Activated CD4-positive, alpha-beta T cell treated with anti-CD3 and anti-CD28 coated beads, Interleukin-2, Interleukin-6, amounts not matched to agents 100 ng/mL and 50 ng/mL, durations not matched to agents 16 hours and 8 hours (primary cell): ENCODE measurements at regions not wholly inside any gene's neighbourhood (a gene's known extent, or its start where the extent isn't known, plus 50 kb on each side); places are given as distances from the start of the nearest gene placed in this dataset.
"Not testable (repeated sequence)": the region's sequence is repeated elsewhere in the genome, so short reads cannot be mapped to it uniquely, and the experiment has no call there.

Experiments used
- DNase-seq: peaks from one replicate; pipeline ENCODE4 v3.0.0-alpha.2; 2020

DNA sequence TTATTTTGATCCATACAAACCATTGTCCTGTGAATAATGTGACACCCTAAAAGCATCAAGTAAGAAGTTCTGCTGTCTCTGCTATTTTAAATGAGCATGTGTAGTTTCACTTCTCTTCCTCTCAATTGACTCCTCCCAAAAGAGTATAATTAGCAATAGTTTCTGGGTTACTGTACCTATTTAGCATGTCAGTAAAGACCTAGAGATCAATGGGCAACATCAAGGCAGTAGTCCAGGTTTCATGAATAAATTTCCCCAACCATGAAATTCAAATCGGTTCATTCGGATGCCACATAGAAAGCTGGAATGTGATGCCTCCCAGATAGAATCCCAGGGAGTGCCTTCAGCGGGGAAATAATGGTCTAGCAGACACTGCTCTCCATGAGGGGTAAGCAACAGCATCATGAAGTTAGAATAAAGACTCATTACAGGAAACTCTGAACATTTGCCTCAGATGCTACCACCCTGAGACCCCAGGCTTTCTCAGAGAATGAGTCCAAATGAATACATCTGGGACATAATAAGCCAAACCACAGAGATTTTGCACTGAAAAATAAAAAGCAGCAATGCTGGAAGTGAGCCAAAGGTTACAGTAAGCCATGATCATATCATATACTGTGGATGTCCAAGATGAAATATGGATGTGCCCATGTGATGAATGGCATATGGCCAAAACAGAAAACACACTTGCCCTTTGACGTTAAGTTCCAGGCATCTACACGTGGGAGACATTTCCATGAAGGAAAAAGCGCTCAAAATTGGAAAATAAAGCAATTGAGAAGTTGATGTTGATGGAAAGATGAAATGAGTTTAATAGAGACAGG is 1107.0 kb upstream of the SEMA6A start:
- no peak for DNase-seq

DNA sequence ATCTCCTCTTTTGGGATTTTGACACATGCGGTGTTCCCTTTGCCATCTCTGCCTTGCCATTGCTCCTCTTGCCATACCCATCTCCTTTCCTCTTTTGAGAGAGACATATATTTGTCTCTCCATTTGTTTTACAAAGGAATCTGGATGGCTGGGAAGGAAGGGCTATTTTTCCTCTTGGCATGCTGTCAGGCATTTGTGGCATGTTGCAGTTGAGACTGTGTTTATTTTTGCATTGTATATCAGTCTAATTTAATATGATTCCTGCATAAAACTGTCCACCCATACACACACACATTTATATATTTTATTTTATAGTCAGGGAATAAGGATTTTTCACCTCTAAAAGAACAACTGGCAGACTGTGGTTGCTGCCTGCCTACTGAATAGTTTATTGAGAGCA is 1105.8 kb upstream of the SEMA6A start:
- DNase-seq = no peak

- no peak for DNase-seq
Measured at GRCh38 chr5:117679046-117679445, 1104.4 kb upstream of the SEMA6A start.

GRCh38 chr5:117675646-117676045 is 1101.0 kb upstream of the SEMA6A start:
- DNase-seq = no peak

DNA sequence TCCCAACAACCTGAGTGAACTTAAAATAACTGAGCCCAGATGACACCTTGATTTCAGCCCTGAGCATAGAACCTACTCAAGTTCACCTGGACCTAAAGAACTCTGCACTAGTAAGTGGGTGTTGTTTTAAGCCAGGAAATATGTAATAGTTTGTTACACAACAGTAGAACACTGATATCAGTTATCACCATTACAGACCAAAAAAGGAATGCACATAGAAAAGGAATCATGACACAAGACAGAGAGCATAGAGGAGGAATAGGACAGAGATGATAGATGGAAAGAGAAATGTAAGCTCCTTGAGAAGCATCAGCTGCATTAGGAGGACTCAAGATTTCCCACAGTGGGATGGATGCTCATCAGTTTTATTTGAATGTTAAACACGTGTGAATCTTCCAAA is 1096.9 kb upstream of the SEMA6A start:
- DNase-seq = no peak

DNA sequence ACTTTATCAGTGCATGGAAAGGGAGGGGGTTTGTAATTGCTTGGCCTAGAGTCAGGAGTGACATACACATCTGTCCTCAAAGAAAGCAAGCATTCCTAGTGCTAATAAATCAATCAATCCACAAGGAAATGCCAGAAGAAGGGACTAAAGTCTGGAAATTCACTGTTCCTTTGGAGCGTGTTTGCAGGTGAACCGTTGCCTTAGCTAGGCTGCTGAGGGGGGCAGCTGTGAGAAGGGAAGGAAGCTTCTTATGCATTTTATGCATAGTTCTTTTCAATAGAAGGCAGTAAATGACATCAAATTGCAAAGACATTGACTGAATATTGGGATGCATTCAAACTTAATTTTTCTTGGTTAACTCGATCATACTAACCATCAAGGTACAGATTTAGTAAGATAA is 1092.5 kb upstream of the SEMA6A start:
- DNase-seq = no peak

- no peak for DNase-seq
Measured at GRCh38 chr5:117665121-117665520, 1090.5 kb upstream of the SEMA6A start.

GRCh38 chr5:117662361-117662760 is 1087.7 kb upstream of the SEMA6A start:
- no peak for DNase-seq

DNA sequence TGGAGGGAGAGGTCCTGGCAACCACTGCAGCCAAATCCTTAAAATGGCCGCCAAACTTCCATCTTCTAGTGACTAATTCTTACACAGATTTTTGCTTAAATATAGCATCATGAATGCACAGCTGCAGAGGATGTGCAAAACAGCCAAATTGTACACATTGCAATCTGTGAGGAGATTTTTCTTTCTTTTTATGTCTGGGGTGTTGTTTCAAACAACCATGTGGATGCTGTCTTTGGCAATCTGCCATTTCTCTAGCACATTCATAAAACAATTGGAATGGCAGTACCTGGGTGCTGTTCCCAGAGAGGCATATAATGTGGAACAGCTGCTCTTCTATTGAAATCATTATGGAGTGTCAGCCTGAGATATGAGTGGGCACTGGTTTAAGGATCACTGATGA is 1082.9 kb upstream of the SEMA6A start:
- DNase-seq = no peak

GRCh38 chr5:117652958-117653280 is 1078.3 kb upstream of the SEMA6A start:
- no peak for DNase-seq

DNA sequence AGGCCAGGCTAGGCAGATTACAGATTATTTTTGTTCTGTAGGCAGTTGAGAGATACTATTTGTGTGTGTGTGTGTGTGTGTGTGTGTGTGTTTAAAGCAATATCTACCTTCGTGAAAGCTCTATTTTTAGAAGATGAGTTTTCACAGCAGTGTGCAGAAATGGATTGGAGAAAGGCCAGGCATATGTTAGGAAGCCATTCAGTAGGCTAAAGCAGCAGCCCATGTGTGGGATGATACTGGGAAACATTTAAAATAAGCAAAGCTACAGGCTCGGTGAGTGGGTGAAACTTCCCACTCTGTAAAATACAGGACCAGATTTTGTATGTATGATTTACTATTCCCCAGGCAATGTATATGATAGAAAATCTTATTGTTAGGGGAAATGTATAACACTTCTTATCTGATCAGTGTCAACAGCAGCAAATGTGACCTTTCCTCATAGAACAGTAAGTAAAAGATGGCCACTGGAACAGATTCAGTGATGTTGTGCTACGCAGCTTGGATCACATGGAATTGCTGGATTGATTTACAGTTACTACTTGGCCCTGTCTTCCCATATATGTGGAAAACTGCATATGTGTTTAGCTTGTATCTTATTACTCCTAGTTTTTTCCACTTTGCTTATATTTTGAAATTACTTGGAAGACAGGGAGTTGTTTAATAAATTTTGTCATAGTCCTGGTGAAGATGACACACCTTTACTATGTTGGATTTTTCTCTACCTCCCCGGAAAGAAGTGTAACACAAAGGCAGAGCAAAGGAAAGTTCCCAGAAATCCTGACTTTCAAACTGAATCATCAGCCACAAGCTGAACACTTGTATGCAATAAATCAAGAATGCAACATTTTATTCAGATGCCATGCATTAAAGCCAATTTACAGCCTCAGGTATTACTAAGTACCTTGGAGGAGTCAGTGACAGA is 1077.7 kb upstream of the SEMA6A start:
- no peak for DNase-seq

GRCh38 chr5:117649821-117650220 is 1075.2 kb upstream of the SEMA6A start:
- no peak for DNase-seq

GRCh38 chr5:117645400-117645799 is 1070.8 kb upstream of the SEMA6A start:
- no peak for DNase-seq

GRCh38 chr5:117638581-117638980 is 1064.0 kb upstream of the SEMA6A start:
- no peak for DNase-seq

DNA sequence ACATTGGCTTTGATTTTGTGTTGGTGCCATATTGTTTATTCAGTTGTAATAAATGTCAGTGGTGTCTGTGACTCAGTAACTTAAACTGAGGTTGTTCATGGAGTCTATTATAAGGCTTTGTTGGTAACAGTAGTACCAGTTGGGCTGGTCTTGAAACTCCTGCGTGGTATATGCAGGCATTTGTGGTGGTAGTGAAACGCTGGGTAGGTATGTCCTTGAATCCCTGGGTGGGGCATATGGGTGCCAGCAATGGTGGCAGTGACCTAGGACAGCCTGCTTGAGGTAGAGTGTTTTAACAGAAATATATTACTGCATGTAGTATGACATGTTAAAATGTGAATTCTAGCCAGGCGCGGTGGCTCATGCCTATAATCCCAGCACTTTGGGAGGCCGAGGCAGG is 1058.5 kb upstream of the SEMA6A start:
- DNase-seq = no peak

DNA sequence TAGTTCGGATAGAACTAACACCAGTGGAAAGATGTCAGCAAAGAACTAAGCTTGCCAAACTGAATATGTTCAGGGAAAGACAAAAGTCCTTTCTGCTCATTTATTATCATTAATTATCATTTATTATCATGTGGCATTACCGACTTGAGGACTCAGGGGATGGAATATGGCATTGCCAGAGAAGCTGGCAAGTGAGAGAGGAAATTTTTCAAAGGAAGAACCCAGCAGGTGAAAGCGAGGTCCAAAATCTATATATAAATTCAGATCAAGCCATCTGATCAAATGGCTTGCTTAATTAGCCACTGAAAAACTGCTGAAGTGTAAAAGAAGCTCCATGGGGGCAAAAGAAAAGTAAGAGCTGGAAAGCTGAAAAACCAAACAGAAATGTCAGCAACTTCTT is 1049.6 kb upstream of the SEMA6A start:
- DNase-seq = no peak

GRCh38 chr5:117623042-117623805 is 1048.6 kb upstream of the SEMA6A start:
- no peak for DNase-seq

DNA sequence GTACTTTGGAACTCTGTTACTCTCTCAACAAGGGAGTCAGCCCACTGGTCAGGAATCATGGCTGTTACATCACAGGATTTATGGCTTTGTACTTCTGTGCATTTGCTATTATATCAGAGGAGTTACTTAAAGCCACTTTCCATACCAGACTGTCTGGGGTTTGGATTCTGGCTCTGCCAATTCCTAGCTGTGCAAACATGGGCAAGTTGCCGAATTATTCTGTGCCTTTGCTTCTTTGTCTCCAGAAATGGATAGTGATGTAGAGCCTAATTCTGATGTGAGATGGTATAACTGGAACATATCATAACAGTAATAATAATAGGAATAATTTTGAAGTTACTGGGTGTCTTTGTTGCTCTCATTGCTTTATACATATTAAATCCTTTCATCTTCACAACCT is 1047.3 kb upstream of the SEMA6A start:
- DNase-seq = no peak

DNA sequence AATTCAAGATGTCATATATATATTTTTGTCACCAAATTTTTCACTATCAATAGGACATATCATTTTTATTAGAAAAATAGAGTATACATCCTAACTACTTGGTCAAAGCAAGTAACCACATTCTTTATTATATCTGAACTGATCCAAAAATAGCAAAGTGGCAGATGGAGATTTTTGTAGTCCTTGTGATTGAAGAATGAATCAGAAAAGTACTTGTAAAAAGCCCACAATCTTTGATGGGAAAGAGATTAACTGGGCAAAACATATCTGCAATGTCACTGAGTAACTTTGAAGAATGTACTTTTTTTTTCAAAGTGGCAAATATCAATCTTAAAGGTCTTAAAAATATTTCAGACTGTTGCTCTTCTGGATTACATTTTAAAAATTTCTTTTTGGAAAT is 1040.6 kb upstream of the SEMA6A start:
- DNase-seq = no peak

- DNase-seq = no peak
Measured at GRCh38 chr5:117614408-117614807, 1039.8 kb upstream of the SEMA6A start.

DNA sequence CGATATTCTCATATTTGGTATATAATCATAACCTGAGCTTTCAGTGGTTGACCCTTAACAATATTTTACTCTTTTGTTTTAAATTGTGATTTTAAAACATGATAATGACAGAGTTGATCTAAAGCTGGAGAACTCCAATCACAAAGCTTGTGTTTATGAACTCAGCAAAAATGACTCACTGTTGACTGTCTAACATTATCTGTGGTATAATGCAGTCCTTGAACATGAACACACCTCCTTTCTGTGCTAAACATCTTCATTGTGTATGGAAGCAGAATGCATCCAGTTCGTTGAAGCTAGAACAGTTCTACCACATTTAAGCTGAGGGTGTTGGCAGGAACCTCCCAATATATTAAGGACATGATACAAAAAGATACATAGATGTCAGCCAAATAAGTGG is 1030.2 kb upstream of the SEMA6A start:
- no peak for DNase-seq

- DNase-seq = not testable (repeated sequence)
Measured at GRCh38 chr5:117599811-117600210, 1025.2 kb upstream of the SEMA6A start.

- DNase-seq = no peak
Measured at GRCh38 chr5:117594166-117594565, 1019.5 kb upstream of the SEMA6A start.

DNA sequence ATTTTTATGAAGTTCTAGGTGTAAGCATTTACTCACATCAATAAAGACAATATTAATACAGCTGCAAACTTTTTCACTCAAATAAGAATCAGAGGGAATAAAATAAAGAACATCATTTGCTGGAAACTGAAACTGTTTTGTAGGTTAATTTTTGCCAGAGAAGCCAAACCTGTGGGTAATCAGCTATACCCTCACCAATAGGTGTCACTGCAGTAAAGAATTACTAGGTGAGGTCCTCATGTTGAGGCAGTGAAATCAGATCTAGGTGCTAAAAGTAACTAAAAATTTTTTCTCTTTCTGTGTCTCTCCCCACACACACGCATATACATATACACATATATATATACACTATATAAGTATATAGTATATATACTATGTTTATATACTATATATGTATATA is 1016.3 kb upstream of the SEMA6A start:
- DNase-seq = no peak
